ENCODE measurements at regions not wholly inside any gene's neighbourhood (a gene's known extent, or its start where the extent isn't known, plus 50 kb on each side); places are given as distances from the start of the nearest gene placed in this dataset.
"Not testable (repeated sequence)": the region's sequence is repeated elsewhere in the genome, so short reads cannot be mapped to it uniquely, and the experiment has no call there.

GRCh38 chr2:144128130-144128746, 391.7 kb downstream of the ZEB2 start:
- DNase-seq (ENCODE audit: low read depth, low spot score): no peak

- no peak for DNase-seq (ENCODE audit: low read depth, low spot score)
These were observed 392.2 kb downstream of the ZEB2 start for GRCh38 chr2:144127693-144128092.

- no peak for DNase-seq (ENCODE audit: low read depth, low spot score)
These were observed 393.6 kb downstream of the ZEB2 start for GRCh38 chr2:144126302-144126701.

GRCh38 chr2:144125751-144126150, 394.2 kb downstream of the ZEB2 start:
- no peak for DNase-seq (ENCODE audit: low read depth, low spot score)

GRCh38 chr2:144124882-144125281, 395.0 kb downstream of the ZEB2 start:
- DNase-seq (ENCODE audit: low read depth, low spot score): no peak

- DNase-seq (ENCODE audit: low read depth, low spot score): no peak
These were observed 399.4 kb downstream of the ZEB2 start for GRCh38 chr2:144120487-144120886.

- DNase-seq (ENCODE audit: low read depth, low spot score): no peak
These were observed 402.8 kb downstream of the ZEB2 start for GRCh38 chr2:144117086-144117485.

- no peak for DNase-seq (ENCODE audit: low read depth, low spot score)
These were observed 404.1 kb downstream of the ZEB2 start for GRCh38 chr2:144115739-144116291.

GRCh38 chr2:144114760-144115159, 405.2 kb downstream of the ZEB2 start:
- DNase-seq (ENCODE audit: low read depth, low spot score): no peak

- no peak for DNase-seq (ENCODE audit: low read depth, low spot score)
These were observed 408.5 kb downstream of the ZEB2 start for GRCh38 chr2:144111437-144111836.

GRCh38 chr2:144106104-144106503, 413.8 kb downstream of the ZEB2 start:
- not testable (repeated sequence) for DNase-seq (ENCODE audit: low read depth, low spot score)

GRCh38 chr2:144102386-144102785, 417.5 kb downstream of the ZEB2 start:
- DNase-seq (ENCODE audit: low read depth, low spot score): no peak

- DNase-seq (ENCODE audit: low read depth, low spot score): no peak
These were observed 420.0 kb downstream of the ZEB2 start for GRCh38 chr2:144099780-144100377.

- no peak for DNase-seq (ENCODE audit: low read depth, low spot score)
These were observed 420.6 kb downstream of the ZEB2 start for GRCh38 chr2:144099340-144099739.

- no peak for DNase-seq (ENCODE audit: low read depth, low spot score)
These were observed 422.3 kb downstream of the ZEB2 start for GRCh38 chr2:144097440-144098225.

GRCh38 chr2:144096531-144096930, 423.4 kb downstream of the ZEB2 start:
- DNase-seq (ENCODE audit: low read depth, low spot score): no peak

GRCh38 chr2:144094408-144095151, 425.3 kb downstream of the ZEB2 start:
- no peak for DNase-seq (ENCODE audit: low read depth, low spot score)

GRCh38 chr2:144091622-144092021, 428.3 kb downstream of the ZEB2 start:
- DNase-seq (ENCODE audit: low read depth, low spot score): no peak

- no peak for DNase-seq (ENCODE audit: low read depth, low spot score)
These were observed 431.1 kb downstream of the ZEB2 start for GRCh38 chr2:144088863-144089262.

GRCh38 chr2:144086965-144087364, 433.0 kb downstream of the ZEB2 start:
- DNase-seq (ENCODE audit: low read depth, low spot score): no peak

- no peak for DNase-seq (ENCODE audit: low read depth, low spot score)
These were observed 434.9 kb downstream of the ZEB2 start for GRCh38 chr2:144085016-144085415.

Data from pulmonary artery endothelial cell (primary cell).